ENCODE measurements at regions not wholly inside any gene's neighbourhood (a gene's known extent, or its start where the extent isn't known, plus 50 kb on each side); places are given as distances from the start of the nearest gene placed in this dataset.
"Not testable (repeated sequence)": the region's sequence is repeated elsewhere in the genome, so short reads cannot be mapped to it uniquely, and the experiment has no call there.

DNA sequence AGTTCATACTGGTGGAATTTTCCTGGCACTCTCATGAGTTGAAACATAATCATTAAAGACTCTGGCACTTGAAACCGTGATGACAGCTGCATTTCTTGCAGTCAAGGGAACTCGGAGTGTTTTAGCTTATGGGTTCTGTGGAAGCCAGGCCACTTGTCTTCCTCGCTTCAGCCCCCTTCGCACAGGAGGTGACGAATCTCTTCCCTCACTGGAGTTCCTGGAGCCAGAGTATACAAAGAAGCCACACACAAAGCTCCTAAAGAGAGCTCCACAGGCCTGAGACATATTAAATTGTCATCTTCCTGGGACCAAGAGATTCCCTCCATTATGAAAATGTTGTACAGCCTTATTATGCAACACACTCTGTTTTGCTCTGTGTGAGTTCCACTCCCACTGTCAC lies 964.1 kb downstream of the TMEM121 start:
- DNase-seq (ENCODE audit: low spot score) = no peak

GRCh38 chr14:106491851-106492250 lies 965.5 kb downstream of the TMEM121 start:
- no peak for DNase-seq (ENCODE audit: low spot score)

GRCh38 chr14:106493962-106494823 lies 967.8 kb downstream of the TMEM121 start:
- no peak for DNase-seq (ENCODE audit: low spot score)

DNA sequence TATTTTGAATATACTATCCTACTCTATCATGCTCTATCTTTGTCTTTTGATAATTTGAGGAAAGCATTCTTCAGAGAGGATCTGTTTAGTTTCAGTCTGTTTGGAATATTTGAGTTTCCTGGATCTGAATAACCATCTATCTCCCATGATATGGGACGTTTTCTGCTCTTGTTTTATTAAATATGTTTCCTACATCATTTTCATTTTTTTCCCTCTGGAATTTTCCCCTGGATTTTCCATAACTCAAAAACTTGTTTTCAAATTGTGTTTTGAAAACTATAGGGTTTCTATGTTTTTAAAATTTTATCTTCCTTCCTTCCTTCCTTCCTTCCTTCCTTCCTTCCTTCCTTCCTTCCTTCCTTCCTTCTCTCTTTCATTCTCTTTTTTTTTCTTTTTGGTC lies 974.2 kb downstream of the TMEM121 start:
- DNase-seq (ENCODE audit: low spot score) = no peak

GRCh38 chr14:106501898-106502297 lies 975.5 kb downstream of the TMEM121 start:
- DNase-seq (ENCODE audit: low spot score) = no peak

GRCh38 chr14:106505366-106505765 lies 979.0 kb downstream of the TMEM121 start:
- no peak for DNase-seq (ENCODE audit: low spot score)

- no peak for DNase-seq (ENCODE audit: low spot score)
These were observed 980.5 kb downstream of the TMEM121 start for GRCh38 chr14:106506881-106507305.

GRCh38 chr14:106507354-106507753 lies 981.0 kb downstream of the TMEM121 start:
- DNase-seq (ENCODE audit: low spot score) = no peak

GRCh38 chr14:106508216-106508615 lies 981.8 kb downstream of the TMEM121 start:
- DNase-seq (ENCODE audit: low spot score) = no peak

GRCh38 chr14:106509176-106509575 lies 982.8 kb downstream of the TMEM121 start:
- no peak for DNase-seq (ENCODE audit: low spot score)

- DNase-seq (ENCODE audit: low spot score) = no peak
These were observed 983.4 kb downstream of the TMEM121 start for GRCh38 chr14:106509807-106510206.

DNA sequence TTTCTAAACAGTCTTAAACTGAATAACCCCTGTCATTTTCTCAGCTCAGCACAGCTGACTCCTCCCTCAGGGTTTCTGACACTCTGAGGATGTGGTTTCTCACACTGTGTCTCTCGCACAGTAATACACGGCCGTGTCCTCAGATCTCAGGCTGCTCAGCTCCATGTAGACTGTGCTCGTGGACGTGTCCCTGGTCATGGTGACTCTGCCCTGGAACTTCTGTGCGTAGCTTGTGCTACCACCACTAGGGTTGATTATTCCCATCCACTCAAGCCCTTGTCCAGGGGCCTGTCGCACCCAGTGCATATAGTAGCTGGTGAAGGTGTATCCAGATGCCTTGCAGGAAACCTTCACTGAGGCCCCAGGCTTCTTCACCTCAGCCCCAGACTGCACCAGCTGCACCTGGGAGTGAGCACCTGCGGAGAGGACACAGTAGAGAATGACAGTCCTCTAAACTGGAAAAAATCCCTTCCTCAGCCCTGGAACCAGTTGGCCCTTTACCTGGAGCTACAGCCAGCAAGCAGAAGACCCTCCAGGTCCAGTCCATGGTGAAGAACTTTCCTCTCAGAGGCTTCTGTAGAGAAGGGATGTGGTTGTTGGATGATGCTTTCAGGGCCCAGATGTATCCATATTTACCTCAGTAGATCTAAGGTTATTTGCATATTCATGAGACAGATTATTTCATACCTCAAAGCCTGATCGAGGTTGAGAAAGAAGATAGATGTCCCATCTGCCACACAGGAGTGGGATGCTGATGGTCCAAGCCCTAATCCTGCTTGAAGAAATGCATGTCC lies 984.8 kb downstream of the TMEM121 start:
- no peak for DNase-seq (ENCODE audit: low spot score)

GRCh38 chr14:106511800-106512198 lies 985.4 kb downstream of the TMEM121 start:
- DNase-seq (ENCODE audit: low spot score) = no peak

- DNase-seq (ENCODE audit: low spot score) = no peak
These were observed 986.9 kb downstream of the TMEM121 start for GRCh38 chr14:106513302-106513701.

DNA sequence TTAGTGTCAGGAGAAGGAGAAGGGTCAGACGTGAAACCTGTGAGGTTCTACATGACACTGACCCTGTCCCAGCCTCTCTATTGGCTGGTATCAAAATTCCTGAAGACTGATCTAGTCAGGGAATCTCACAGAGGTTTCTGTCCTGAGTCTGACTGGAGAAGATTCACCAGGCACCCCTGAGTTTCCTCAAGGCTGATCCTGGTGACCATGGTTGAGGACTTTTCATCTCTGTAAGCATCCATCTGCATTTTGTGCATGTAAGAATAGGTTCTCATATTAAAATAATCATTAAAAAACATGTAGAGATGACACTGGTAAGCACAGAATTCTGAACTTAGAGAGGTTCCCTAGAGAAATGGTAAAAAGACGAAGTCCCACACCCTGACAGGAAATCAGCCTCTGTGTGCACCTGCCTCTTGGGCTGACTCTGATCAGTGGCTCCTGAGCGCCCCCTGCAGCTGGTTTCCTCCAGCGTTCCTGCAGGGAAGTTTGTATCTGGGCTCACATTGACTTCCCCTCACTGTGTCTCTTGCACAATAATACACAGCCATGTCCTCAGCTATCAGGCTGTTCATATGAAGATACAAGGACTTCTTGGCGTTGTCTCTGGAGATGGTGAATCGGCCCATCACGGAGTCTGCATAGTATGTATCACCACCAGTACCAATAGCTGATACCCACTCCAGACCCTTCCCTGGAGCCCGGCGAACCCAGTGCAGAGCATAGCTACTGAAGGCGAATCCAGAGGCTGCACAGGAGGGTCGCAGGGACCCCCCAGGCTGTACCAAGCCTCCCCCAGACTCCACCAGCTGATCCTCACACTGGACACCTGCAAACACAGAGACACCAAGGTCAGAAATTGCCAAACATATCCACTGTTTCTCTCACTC lies 991.9 kb downstream of the TMEM121 start:
- no peak for DNase-seq (ENCODE audit: low spot score)

- not testable (repeated sequence) for DNase-seq (ENCODE audit: low spot score)
These were observed 995.7 kb downstream of the TMEM121 start for GRCh38 chr14:106522118-106522517.

DNA sequence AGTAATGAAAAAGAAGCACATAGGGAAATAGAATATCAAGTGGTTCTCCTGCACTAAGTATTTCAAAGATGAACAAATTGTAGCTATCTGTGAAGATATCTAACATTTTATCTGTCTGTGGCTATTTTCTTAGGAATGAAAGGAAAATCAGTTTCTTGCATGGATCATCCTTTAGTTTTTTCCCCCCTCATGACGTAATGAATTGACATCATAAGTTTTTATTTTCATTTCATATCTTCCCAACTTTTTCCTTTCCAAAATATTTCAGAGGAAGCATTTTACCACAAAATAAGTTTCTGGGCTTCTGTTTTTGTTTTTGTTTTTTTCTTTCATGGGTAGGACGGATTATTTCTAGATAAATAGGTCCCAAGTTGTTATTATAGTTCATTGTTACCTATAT lies 996.6 kb downstream of the TMEM121 start:
- no peak for DNase-seq (ENCODE audit: low spot score)

DNA sequence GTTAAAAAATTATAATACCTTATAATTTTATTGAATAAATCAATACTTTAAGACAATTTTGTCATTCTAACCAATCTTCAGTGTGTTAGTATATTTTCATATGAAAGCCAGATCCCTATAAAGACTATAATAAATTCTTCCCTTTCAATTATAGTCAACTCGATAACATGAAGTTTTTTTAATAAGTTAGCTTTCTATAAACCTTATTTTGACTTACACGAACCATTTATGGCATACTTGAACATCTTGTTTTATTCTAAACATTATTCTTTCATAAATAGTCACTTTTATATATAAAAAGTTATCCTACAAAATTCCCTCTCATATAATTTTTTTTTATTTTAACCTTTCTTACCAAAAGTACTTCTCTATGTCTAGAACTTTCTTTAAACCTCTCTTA lies 1002.3 kb downstream of the TMEM121 start:
- DNase-seq (ENCODE audit: low spot score) = no peak

- no peak for DNase-seq (ENCODE audit: low spot score)
These were observed 1003.6 kb downstream of the TMEM121 start for GRCh38 chr14:106530031-106530422.

- DNase-seq (ENCODE audit: low spot score) = no peak
These were observed 1004.2 kb downstream of the TMEM121 start for GRCh38 chr14:106530423-106531107.

- DNase-seq (ENCODE audit: low spot score) = not testable (repeated sequence)
These were observed 1011.2 kb downstream of the TMEM121 start for GRCh38 chr14:106537597-106537996.

Data from mesenteric fat pad (tissue), 1 donor.